H1 (cell line): ENCODE measurements at regions not wholly inside any gene's neighbourhood (a gene's known extent, or its start where the extent isn't known, plus 50 kb on each side); places are given as distances from the start of the nearest gene placed in this dataset.

Experiments
- CTCF ChIA-PET: fragments of 300-600 bp; sonication (Branson Sonifier 250); formaldehyde crosslinking; loops from one replicate; lab custom pipeline; 2021; ENCODE audit not compliant: partially characterized antibody; lab: Charles Lee
- POLR2A ChIA-PET: fragments of 300-600 bp; sonication (Branson Sonifier 250); formaldehyde crosslinking; loops from one replicate; lab custom pipeline; 2021; ENCODE audit warnings: inconsistent platforms; ENCODE audit not compliant: partially characterized antibody; lab: Charles Lee
- DNase-seq, 2 experiments: peaks; one replicate each; pipeline versions ENCODE4 v3.0.0 to v3.0.0-alpha.2; 2010 to 2022; ENCODE audit warnings: low spot score in 2 of 2, low read depth in 1 of 2, mixed read lengths in 1 of 2
- FAIRE-seq: peaks from 2 replicates; lab custom pipeline; 2011; peaks lifted over from hg19 to GRCh38; lab: Jason Lieb, UNC
- H2AFZ ChIP-seq: 2 replicates; pipeline ENCODE4 v1.8.1; 2012; ENCODE audit warnings: low read length, inconsistent platforms
- H2AK5ac ChIP-seq: 2 replicates; pipeline ENCODE4 v1.6.1; 2013; ENCODE audit warnings: low read depth, low read length
- H2BK120ac ChIP-seq: replicated peaks from 2 replicates; pipeline ENCODE3; 2013; ENCODE audit warnings: low read depth, low read length, inconsistent platforms
- H2BK12ac ChIP-seq: 2 replicates; pipeline ENCODE4 v1.6.1; 2013; ENCODE audit warnings: low read depth, low read length
- H2BK15ac ChIP-seq: 2 replicates; pipeline ENCODE4 v1.6.1; 2013; ENCODE audit warnings: low read length
- H2BK20ac ChIP-seq: 2 replicates; pipeline ENCODE4 v1.6.1; 2013; ENCODE audit warnings: low read length
- H2BK5ac ChIP-seq: 2 replicates; pipeline ENCODE4 v1.6.1; 2013; ENCODE audit warnings: low read depth, low read length
- H3K14ac ChIP-seq: 2 replicates; pipeline ENCODE4 v1.6.1; 2013; ENCODE audit warnings: inconsistent platforms; ENCODE audit not compliant: insufficient read length
- H3K18ac ChIP-seq: 2 replicates; pipeline ENCODE4 v1.6.1; 2013; ENCODE audit warnings: low read length; ENCODE audit errors: extremely low read depth
- H3K23ac ChIP-seq: 2 replicates; pipeline ENCODE4 v1.6.1; 2013; ENCODE audit warnings: inconsistent platforms; ENCODE audit not compliant: insufficient read length
- H3K23me2 ChIP-seq: 2 replicates; pipeline ENCODE4 v1.6.1; 2013; ENCODE audit warnings: low read depth, low read length
- H3K27ac ChIP-seq: 2 replicates; pipeline ENCODE4 v1.6.1; 2011; ENCODE audit warnings: low read depth, low read length, inconsistent platforms
- H3K27me3 ChIP-seq, 4 experiments: replicated peaks in 1 of 4; 1 replicate in 1 of 4; 2 replicates in 3 of 4; pipeline versions ENCODE4 v1.6.1 to v1.8.1; 2011 to 2013; ENCODE audit warnings: low read length in 3 of 4, mild to moderate bottlenecking in 3 of 4, inconsistent platforms in 2 of 4, mixed read lengths in 2 of 4, moderate library complexity in 1 of 4; ENCODE audit not compliant: control insufficient read depth in 3 of 4, insufficient read depth in 3 of 4; ENCODE audit errors: extremely low read depth in 1 of 4
- H3K36me3 ChIP-seq, 4 experiments: 2 replicates each; pipeline versions ENCODE4 v1.6.1 to v1.8.1; 2011 to 2013; ENCODE audit warnings: mild to moderate bottlenecking in 4 of 4, low read length in 3 of 4, moderate library complexity in 2 of 4, control low read depth in 1 of 4, inconsistent platforms in 1 of 4; ENCODE audit not compliant: insufficient read depth in 4 of 4, control insufficient read depth in 2 of 4
- H3K4ac ChIP-seq: replicated peaks from 2 replicates; pipeline ENCODE3; 2013; ENCODE audit warnings: low read length, low read depth, mixed read lengths, inconsistent platforms; ENCODE audit not compliant: insufficient read length
- H3K4me1 ChIP-seq, 4 experiments: replicated peaks in 1 of 4; 1 replicate in 1 of 4; 2 replicates in 3 of 4; pipeline versions ENCODE4 v1.6.1 to v1.8.1; 2011 to 2013; ENCODE audit warnings: low read length in 3 of 4, inconsistent platforms in 2 of 4, mixed read lengths in 1 of 4; ENCODE audit not compliant: insufficient read depth in 4 of 4, control insufficient read depth in 3 of 4
- H3K4me2 ChIP-seq, 2 experiments: 2 replicates each; pipeline versions ENCODE4 v1.6.1 to v1.8.1; 2011 to 2013; ENCODE audit warnings: low read depth in 2 of 2, low read length in 2 of 2, control low read depth in 1 of 2, inconsistent platforms in 1 of 2, mild to moderate bottlenecking in 1 of 2; ENCODE audit not compliant: insufficient read depth in 1 of 2
- H3K4me3 ChIP-seq, 4 experiments: fragments of 200-600, 300-600 bp in 1 of 4; sonication (generic), shearing (Covaris generic), sonication (Bioruptor Twin) in 1 of 4; 2 replicates each; pipeline versions ENCODE4 v1.5.1 to v1.8.1; 2011 to 2016; ENCODE audit warnings: low read length in 4 of 4, low read depth in 3 of 4, control low read depth in 2 of 4, inconsistent platforms in 2 of 4, mild to moderate bottlenecking in 2 of 4, mixed read lengths in 1 of 4, moderate library complexity in 1 of 4; ENCODE audit not compliant: insufficient read depth in 2 of 4; ENCODE audit errors: extremely low read depth in 1 of 4
- H3K56ac ChIP-seq: replicated peaks from 2 replicates; pipeline ENCODE3; 2013; ENCODE audit warnings: low read depth, mild to moderate bottlenecking, mixed read lengths, low read length, inconsistent platforms; ENCODE audit not compliant: insufficient read length
- H3K79me1 ChIP-seq: 2 replicates; pipeline ENCODE4 v1.6.1; 2013; ENCODE audit warnings: low read depth, low read length, control low read depth
- H3K79me2 ChIP-seq, 2 experiments: 2 replicates each; pipeline versions ENCODE4 v1.6.1 to v1.8.1; 2012 to 2013; ENCODE audit warnings: low read length in 2 of 2, mild to moderate bottlenecking in 2 of 2, inconsistent platforms in 1 of 2; ENCODE audit not compliant: insufficient read depth in 2 of 2, control insufficient read depth in 1 of 2
- H3K9ac ChIP-seq, 4 experiments: replicated peaks in 1 of 4; 1 replicate in 1 of 4; 2 replicates in 3 of 4; pipeline versions ENCODE4 v1.6.1 to v1.8.1; 2011 to 2013; ENCODE audit warnings: low read depth in 3 of 4, low read length in 3 of 4, control low read depth in 2 of 4, mild to moderate bottlenecking in 2 of 4, moderate library complexity in 2 of 4, inconsistent platforms in 1 of 4; ENCODE audit errors: extremely low read depth in 1 of 4
- H3K9me3 ChIP-seq, 2 experiments: 2 replicates each; pipeline versions ENCODE4 v1.6.1 to v1.8.1; 2012 to 2013; ENCODE audit warnings: mild to moderate bottlenecking in 2 of 2, moderate library complexity in 2 of 2, control low read depth in 1 of 2, inconsistent platforms in 1 of 2, low read depth in 1 of 2, low read length in 1 of 2, mixed read lengths in 1 of 2; ENCODE audit not compliant: insufficient read depth in 2 of 2
- H4K20me1 ChIP-seq, 2 experiments: replicated peaks in 1 of 2; 2 replicates each; pipeline versions ENCODE3 to v1.8.1; 2011 to 2013; ENCODE audit warnings: inconsistent platforms in 2 of 2, low read length in 2 of 2, mild to moderate bottlenecking in 1 of 2; ENCODE audit not compliant: insufficient read depth in 2 of 2, control insufficient read depth in 1 of 2
- H4K5ac ChIP-seq: 2 replicates; pipeline ENCODE4 v1.6.1; 2013; ENCODE audit warnings: low read length, low read depth, mixed read lengths, inconsistent platforms; ENCODE audit not compliant: insufficient read length
- H4K8ac ChIP-seq: 2 replicates; pipeline ENCODE4 v1.8.0; 2013; ENCODE audit warnings: mild to moderate bottlenecking, moderate library complexity, low read length, inconsistent platforms; ENCODE audit not compliant: insufficient read depth; ENCODE audit errors: extremely low read depth
- H4K91ac ChIP-seq: replicated peaks from 2 replicates; pipeline ENCODE3; 2013; ENCODE audit warnings: low read length, mixed read lengths, inconsistent platforms; ENCODE audit not compliant: insufficient read length
- BCL11A ChIP-seq, 2 experiments: IDR thresholded peaks; one replicate each; pipeline ENCODE4 v1.6.1; 2011; ENCODE audit warnings: low read depth in 2 of 2, low read length in 2 of 2, mild to moderate bottlenecking in 2 of 2
- PHF8 ChIP-seq: fragments of 200-600 bp; sonication (generic); conservative IDR thresholded peaks from 2 replicates; pipeline ENCODE4 v1.7.1; 2012; ENCODE audit warnings: low read depth, mild to moderate bottlenecking, inconsistent platforms, low read length, moderate library complexity
- SIN3A ChIP-seq, 2 experiments: IDR thresholded peaks in 1 of 2; conservative IDR thresholded peaks in 1 of 2; 2 replicates each; pipeline ENCODE4 v1.6.1; 2011 to 2012; ENCODE audit warnings: low read length in 2 of 2, improper control_type of control experiment in 1 of 2, low read depth in 1 of 2, mild to moderate bottlenecking in 1 of 2
- SIRT6 ChIP-seq: IDR thresholded peaks from one replicate; pipeline ENCODE4 v1.7.1; 2012; ENCODE audit warnings: low read length, inconsistent platforms
- SP4 ChIP-seq: IDR thresholded peaks from 2 replicates; pipeline ENCODE4 v1.6.1; 2012; ENCODE audit warnings: low read length, inconsistent platforms
- SUZ12 ChIP-seq: fragments of 200-600 bp; sonication (generic); IDR thresholded peaks from 2 replicates; pipeline ENCODE4 v1.6.1; 2012; ENCODE audit warnings: mild to moderate bottlenecking, inconsistent platforms, low read length, moderate library complexity, mixed read lengths
- WGBS, 2 experiments: shearing (Covaris generic) in 1 of 2; methylation state at CpG; one replicate each; pipeline versions ENCODE4 v1.1.6 to v1.1.7; 2013 to 2015; ENCODE audit warnings: low lambda C conversion rate in 2 of 2, mixed read lengths in 2 of 2, inconsistent platforms in 1 of 2, low coverage in 1 of 2, missing lambda C conversion rate in 1 of 2; ENCODE audit not compliant: insufficient replicate concordance in 2 of 2, insufficient coverage in 1 of 2, insufficient read length in 1 of 2; ENCODE audit errors: extremely low coverage in 1 of 2, missing lambda C conversion rate in 1 of 2; 5-methylcytosine and 5-hydroxymethylcytosine counted together
- TF ChIP-seq, protein P1 (sequence below): IDR thresholded peaks from 2 replicates; pipeline ENCODE4 v1.6.1; 2012; ENCODE audit warnings: low read length, inconsistent platforms
- TF ChIP-seq, protein P2 (sequence below), 3 experiments: IDR thresholded peaks; 1 replicate in 2 of 3; 2 replicates in 1 of 3; pipeline versions ENCODE4 v1.5.1 to v1.6.1; 2011; ENCODE audit warnings: low read length in 3 of 3, mild to moderate bottlenecking in 3 of 3, inconsistent platforms in 2 of 3, low read depth in 1 of 3, moderate library complexity in 1 of 3; ENCODE audit not compliant: insufficient read depth in 1 of 3; ENCODE audit errors: control extremely low read depth in 1 of 3

DNA sequence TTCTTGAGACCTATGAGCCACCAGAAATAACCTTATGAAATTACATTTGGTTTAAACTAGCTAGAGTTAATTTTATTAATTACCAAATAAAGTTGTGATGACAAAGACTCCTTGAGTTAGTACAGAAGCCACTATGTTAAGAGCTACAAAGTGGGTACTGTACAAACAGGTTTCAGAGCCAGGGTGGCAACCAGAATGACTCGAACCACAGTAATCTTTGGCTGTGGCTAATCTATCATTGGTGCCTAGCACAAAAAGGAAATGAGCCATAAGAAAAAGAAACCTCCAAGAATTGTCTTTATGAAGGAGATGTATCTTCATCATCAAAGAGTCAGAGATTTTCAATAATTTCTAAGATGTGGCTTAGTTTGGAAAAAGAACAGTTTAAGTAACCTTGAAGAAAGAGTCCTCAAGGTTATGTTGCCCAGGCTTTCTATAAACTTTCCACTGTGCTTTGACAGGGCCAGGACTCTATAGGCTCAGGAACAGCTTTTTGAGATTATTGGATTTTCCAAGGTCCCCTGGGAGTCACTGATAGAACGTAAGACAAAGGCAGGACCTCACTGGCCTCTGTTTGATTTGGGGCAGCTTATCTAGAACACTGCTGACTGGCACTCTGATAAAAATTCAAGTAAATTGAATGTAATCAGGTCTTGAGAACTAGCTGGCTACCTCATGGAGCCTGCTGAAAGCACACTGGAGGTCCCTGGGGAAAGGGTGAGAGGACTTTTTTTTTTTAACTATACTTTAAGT lies 777.7 kb downstream of the STIM2 start:
- Histone ChIP-seq H3K79me2 (no peaks in the 10 kb centered on the region), H2BK5ac (no peak overlapping the region), H4K20me1 (no peaks in the 10 kb centered on the region), H2BK12ac (no peak overlapping the region), H2BK20ac (no peak overlapping the region), H3K23me2 (no peaks in the 10 kb centered on the region), H3K23ac (no peak overlapping the region), H4K91ac (no peak overlapping the region), H3K14ac (no peak overlapping the region), H4K5ac (no peak overlapping the region), H2AK5ac (no peak overlapping the region), H3K4me1 (no peaks in the 10 kb centered on the region), H4K8ac (no peak overlapping the region), H3K27me3 (no peaks in the 10 kb centered on the region), H3K27ac (no peak overlapping the region), H3K18ac (no peak overlapping the region), H3K9me3 (no peaks in the 10 kb centered on the region), H3K4me2 (no peak overlapping the region), H3K4me3 (no peak overlapping the region), H3K4ac (no peak overlapping the region), H2AFZ (no peak overlapping the region), H3K36me3 (no peaks in the 10 kb centered on the region), H3K79me1 (no peaks in the 10 kb centered on the region), H3K9ac (no peak overlapping the region), H2BK120ac (no peak overlapping the region), H2BK15ac (no peak overlapping the region), H3K56ac (no peak overlapping the region)
- DNase-seq, result no peak
- FAIRE-seq, result no peak
- ChIA-PET POLR2A (no interaction called here), CTCF (interaction anchor here (0.6 to 1.0 kb wide), 2 partner anchors 24 to 295 kb away, joined by 3 read pairs; no protein-coding TSS in a partner anchor)
- WGBS, 2 experiments, result 90% methylated on average over 2 of the region's 2 CpGs; no CpG with 5 or more reads in 1 of the 2 experiments
- TF ChIP-seq, protein P1, sequence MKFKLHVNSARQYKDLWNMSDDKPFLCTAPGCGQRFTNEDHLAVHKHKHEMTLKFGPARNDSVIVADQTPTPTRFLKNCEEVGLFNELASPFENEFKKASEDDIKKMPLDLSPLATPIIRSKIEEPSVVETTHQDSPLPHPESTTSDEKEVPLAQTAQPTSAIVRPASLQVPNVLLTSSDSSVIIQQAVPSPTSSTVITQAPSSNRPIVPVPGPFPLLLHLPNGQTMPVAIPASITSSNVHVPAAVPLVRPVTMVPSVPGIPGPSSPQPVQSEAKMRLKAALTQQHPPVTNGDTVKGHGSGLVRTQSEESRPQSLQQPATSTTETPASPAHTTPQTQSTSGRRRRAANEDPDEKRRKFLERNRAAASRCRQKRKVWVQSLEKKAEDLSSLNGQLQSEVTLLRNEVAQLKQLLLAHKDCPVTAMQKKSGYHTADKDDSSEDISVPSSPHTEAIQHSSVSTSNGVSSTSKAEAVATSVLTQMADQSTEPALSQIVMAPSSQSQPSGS, result no peak
- TF ChIP-seq BCL11A (IDR thresholded peaks at IDR 0.05; ENCODE audit: low read depth in 2 of 2, low read length in 2 of 2), result no peak
- TF ChIP-seq SIRT6, result no peak
- TF ChIP-seq SP4, result no peak
- TF ChIP-seq, protein P2, sequence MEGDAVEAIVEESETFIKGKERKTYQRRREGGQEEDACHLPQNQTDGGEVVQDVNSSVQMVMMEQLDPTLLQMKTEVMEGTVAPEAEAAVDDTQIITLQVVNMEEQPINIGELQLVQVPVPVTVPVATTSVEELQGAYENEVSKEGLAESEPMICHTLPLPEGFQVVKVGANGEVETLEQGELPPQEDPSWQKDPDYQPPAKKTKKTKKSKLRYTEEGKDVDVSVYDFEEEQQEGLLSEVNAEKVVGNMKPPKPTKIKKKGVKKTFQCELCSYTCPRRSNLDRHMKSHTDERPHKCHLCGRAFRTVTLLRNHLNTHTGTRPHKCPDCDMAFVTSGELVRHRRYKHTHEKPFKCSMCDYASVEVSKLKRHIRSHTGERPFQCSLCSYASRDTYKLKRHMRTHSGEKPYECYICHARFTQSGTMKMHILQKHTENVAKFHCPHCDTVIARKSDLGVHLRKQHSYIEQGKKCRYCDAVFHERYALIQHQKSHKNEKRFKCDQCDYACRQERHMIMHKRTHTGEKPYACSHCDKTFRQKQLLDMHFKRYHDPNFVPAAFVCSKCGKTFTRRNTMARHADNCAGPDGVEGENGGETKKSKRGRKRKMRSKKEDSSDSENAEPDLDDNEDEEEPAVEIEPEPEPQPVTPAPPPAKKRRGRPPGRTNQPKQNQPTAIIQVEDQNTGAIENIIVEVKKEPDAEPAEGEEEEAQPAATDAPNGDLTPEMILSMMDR (IDR thresholded peaks at IDR 0.05; ENCODE audit: control extremely low read depth in 1 of 3, insufficient read depth in 1 of 3, low read depth in 1 of 3, low read length in 3 of 3), result no peak
- no peak for TF ChIP-seq SUZ12
- TF ChIP-seq PHF8, result no peak
- TF ChIP-seq SIN3A (conservative IDR thresholded peaks at IDR 0.05 in 1 of 2, IDR thresholded peaks at IDR 0.05 in 1 of 2; ENCODE audit: low read depth in 1 of 2, low read length in 2 of 2), result no peak
